ENCODE measurements at regions not wholly inside any gene's neighbourhood (a gene's known extent, or its start where the extent isn't known, plus 50 kb on each side); places are given as distances from the start of the nearest gene placed in this dataset.

DNA sequence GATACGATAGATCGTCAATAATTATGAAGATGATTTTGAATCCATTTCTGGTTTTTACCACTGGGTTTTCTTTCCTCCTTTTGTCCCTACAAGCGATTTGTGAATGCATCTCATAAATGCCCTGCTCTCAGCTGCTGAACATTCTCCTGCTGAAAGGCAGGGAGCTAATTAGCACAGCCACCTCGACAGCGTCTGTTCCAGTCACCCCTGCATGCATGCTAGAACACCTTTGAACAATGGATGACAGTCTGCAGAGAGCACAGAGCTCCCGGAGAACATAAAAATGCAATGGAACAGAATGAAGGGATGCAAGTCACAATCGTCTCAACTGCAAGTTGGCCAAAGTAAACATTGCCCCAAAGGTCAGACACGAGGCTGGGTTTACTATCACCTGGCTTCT lies 105.8 kb downstream of the SLC35B3 start:
- Histone ChIP-seq H3K4me1 (ENCODE audit: low read depth) (no peaks in the 10 kb centered on the region), H3K9me3 (ENCODE audit: low read depth) (no peaks in the 10 kb centered on the region), H3K27ac (no peak overlapping the region), H3K4me3 (no peak overlapping the region), H3K27me3 (no peaks in the 10 kb centered on the region), H3K36me3 (no peaks in the 10 kb centered on the region)
- TF ChIP-seq, protein P1, sequence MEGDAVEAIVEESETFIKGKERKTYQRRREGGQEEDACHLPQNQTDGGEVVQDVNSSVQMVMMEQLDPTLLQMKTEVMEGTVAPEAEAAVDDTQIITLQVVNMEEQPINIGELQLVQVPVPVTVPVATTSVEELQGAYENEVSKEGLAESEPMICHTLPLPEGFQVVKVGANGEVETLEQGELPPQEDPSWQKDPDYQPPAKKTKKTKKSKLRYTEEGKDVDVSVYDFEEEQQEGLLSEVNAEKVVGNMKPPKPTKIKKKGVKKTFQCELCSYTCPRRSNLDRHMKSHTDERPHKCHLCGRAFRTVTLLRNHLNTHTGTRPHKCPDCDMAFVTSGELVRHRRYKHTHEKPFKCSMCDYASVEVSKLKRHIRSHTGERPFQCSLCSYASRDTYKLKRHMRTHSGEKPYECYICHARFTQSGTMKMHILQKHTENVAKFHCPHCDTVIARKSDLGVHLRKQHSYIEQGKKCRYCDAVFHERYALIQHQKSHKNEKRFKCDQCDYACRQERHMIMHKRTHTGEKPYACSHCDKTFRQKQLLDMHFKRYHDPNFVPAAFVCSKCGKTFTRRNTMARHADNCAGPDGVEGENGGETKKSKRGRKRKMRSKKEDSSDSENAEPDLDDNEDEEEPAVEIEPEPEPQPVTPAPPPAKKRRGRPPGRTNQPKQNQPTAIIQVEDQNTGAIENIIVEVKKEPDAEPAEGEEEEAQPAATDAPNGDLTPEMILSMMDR (IDR thresholded peaks at IDR 0.05; ENCODE audit: low read depth, low read length): no peak
- DNase-seq (ENCODE audit: low read depth in 1 of 2, low spot score in 1 of 2): no peak

DNA sequence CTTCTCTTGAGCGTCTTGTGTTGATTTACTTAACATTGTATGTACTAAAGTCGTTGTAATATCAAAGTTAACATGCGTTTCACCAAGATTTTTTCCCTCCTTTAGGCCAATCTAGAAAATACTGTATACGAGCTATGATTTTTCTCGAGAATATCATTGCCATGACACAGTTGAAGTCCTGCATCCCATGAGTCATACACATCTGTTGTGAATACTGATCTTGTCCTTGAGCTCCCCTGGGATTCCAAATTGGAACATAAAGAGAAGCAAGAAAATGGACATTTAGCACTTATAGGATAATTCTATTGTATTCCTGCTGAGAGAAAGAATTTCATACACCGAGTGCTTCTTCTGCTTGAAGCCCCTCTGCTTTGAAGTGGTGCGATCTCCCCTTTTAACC lies 109.6 kb downstream of the SLC35B3 start:
- H3K27ac ChIP-seq: no peak overlapping the region
- TF ChIP-seq, protein P1 (IDR thresholded peaks at IDR 0.05; ENCODE audit: low read depth, low read length): no peak
- no peaks in the 10 kb centered on the region for H3K9me3 ChIP-seq (ENCODE audit: low read depth)
- no peak for DNase-seq (ENCODE audit: low read depth in 1 of 2, low spot score in 1 of 2)
- H3K4me3 ChIP-seq: no peak overlapping the region
- no peaks in the 10 kb centered on the region for H3K27me3 ChIP-seq
- no peaks in the 10 kb centered on the region for H3K36me3 ChIP-seq
- H3K4me1 ChIP-seq (ENCODE audit: low read depth): no peaks in the 10 kb centered on the region

DNA sequence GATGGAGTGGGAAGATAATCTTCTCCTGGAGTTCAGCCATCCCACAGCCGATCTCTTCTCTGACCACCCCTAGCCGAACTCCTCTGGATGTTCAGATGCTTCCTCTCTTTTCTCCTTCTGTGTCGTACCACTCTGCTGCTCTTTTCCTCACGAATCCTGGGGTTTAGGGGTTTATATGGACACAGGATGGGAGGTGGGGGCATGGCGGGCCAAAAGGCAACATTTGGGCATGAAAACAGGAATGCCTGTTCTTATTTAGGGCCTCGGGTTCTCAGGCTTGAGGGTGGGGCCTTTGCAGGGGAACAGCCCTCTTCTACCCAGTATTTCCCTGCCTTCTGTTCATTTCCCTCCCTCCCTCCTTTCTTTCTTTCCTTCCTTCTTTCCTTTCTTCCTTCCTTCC lies 112.7 kb downstream of the SLC35B3 start:
- H3K36me3 ChIP-seq: no peaks in the 10 kb centered on the region
- TF ChIP-seq, protein P1 (IDR thresholded peaks at IDR 0.05; ENCODE audit: low read depth, low read length): no peak
- H3K4me1 ChIP-seq (ENCODE audit: low read depth): no peaks in the 10 kb centered on the region
- DNase-seq (ENCODE audit: low read depth in 1 of 2, low spot score in 1 of 2): no peak
- no peak overlapping the region for H3K4me3 ChIP-seq
- no peak overlapping the region for H3K27ac ChIP-seq
- H3K9me3 ChIP-seq (ENCODE audit: low read depth): no peaks in the 10 kb centered on the region
- no peaks in the 10 kb centered on the region for H3K27me3 ChIP-seq

DNA sequence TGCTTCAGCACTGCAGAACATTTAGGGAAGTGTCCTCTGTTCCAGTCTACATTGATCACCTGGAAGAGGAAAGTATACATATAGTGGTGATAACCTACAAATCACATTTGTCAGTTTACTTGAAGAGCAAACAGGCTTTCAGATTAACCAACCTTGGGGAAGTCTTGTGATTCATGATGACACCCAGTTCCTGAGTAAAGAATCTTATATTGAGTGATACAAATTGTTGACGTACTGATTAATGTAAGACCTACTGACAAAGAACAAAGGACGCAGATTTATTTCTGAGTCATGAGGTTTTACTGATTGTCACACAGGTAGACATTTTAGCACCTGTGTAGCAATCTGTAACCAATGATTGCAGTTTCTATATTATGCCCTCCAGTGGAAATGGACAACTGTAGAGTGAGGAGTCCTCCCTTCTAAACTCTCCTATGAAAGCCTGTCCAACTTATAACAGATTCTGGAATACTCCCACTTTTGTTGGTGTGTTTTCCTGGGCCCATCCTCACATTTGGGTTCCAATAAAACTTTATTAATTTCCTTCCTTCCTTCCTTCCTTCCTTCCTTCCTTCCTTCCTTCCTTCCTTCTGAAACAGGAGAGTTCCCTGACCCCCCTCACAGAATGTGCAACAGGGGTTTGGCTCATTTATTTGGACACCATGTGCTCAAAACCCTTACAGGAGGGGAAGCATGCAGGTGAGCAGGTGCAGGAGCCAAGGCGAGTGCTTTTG lies 113.5 kb downstream of the SLC35B3 start:
- no peak for DNase-seq (ENCODE audit: low read depth in 1 of 2, low spot score in 1 of 2)
- H3K27me3 ChIP-seq: no peaks in the 10 kb centered on the region
- TF ChIP-seq, protein P1 (IDR thresholded peaks at IDR 0.05; ENCODE audit: low read depth, low read length): no peak
- H3K9me3 ChIP-seq (ENCODE audit: low read depth): no peaks in the 10 kb centered on the region
- H3K27ac ChIP-seq: no peak overlapping the region
- H3K4me3 ChIP-seq: no peak overlapping the region
- H3K36me3 ChIP-seq: no peaks in the 10 kb centered on the region
- no peaks in the 10 kb centered on the region for H3K4me1 ChIP-seq (ENCODE audit: low read depth)

DNA sequence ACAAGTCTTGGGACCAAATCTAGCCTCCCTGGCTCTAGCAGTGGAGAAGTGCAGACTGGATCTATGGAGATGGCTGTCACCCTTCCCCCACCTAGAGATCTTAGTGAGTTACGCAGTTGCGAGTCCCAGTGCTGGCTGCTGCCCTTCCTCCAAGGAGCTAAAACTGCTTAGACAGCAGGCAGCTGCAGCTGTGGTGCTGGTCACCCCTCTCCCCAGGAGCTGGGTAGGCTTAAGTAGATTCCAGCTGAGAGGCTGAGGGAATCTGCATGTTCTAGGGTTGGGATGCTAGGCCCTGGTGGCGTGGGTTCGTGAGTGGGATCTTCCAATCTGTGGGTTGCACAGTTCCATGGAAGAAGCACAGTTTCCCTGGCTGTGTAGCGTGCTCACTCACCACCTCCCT lies 120.2 kb downstream of the SLC35B3 start:
- Histone ChIP-seq H3K4me1 (ENCODE audit: low read depth) (no peaks in the 10 kb centered on the region), H3K4me3 (no peak overlapping the region), H3K27me3 (no peaks in the 10 kb centered on the region), H3K27ac (no peak overlapping the region), H3K9me3 (ENCODE audit: low read depth) (no peaks in the 10 kb centered on the region), H3K36me3 (no peaks in the 10 kb centered on the region)
- TF ChIP-seq, protein P1 (IDR thresholded peaks at IDR 0.05; ENCODE audit: low read depth, low read length): no peak
- no peak for DNase-seq (ENCODE audit: low read depth in 1 of 2, low spot score in 1 of 2)
